H54 (cell line): ENCODE measurements at regions not wholly inside any gene's neighbourhood (a gene's known extent, or its start where the extent isn't known, plus 50 kb on each side); places are given as distances from the start of the nearest gene placed in this dataset.

Source experiments
- DNase-seq: peaks from one replicate; pipeline ENCODE4 v3.0.0; 2011; ENCODE audit warnings: low spot score, mixed read lengths; ENCODE audit not compliant: insufficient read length
- FAIRE-seq: peaks from 3 replicates; lab custom pipeline; 2011; peaks lifted over from hg19 to GRCh38; lab: Jason Lieb, UNC
- POLR2A ChIP-seq: IDR thresholded peaks from 2 replicates; pipeline ENCODE4 v1.6.1; 2011; ENCODE audit warnings: low read depth, mild to moderate bottlenecking, low read length

DNA sequence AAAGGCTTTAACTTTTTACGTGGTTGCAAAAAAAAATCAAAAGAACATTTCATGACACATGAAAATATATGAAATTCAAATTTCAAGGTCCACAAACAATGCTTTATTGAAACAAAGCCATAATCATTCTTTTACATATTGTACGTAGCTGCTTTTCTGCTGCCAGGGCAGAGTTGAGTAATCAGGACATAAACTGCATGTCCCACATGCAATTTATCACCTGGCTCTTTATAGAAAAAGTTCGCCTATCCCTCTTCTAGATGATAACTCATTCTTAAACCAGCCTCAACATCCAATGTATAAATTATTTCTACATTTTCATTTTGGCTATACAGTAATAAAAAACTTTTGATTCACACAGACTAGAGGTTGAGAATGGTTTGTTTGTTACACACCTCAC is 154.9 kb downstream of the AXIN2 start:
- no peak for DNase-seq
- no peak for FAIRE-seq
- no peak for TF ChIP-seq POLR2A

DNA sequence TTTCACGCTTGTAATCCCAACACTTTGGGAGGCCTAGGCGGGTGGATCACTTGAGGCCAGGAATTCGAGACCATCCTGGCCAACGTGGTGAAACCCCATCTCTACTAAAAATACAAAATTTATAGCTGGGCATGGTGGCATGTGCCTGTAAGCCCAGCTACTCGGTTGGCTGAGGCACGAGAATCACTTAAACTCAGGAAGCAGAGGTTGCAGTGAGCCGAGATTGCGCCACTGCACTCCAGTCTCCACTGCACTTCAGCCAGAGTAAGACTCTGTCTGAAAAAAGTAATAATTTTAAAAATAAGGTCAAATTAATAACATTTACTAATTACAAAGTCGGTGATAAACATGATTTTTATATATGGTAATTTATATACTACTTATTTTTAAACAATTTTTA is 155.9 kb downstream of the AXIN2 start:
- FAIRE-seq (no peak), DNase-seq (no peak)
- TF ChIP-seq POLR2A, result no peak

DNA sequence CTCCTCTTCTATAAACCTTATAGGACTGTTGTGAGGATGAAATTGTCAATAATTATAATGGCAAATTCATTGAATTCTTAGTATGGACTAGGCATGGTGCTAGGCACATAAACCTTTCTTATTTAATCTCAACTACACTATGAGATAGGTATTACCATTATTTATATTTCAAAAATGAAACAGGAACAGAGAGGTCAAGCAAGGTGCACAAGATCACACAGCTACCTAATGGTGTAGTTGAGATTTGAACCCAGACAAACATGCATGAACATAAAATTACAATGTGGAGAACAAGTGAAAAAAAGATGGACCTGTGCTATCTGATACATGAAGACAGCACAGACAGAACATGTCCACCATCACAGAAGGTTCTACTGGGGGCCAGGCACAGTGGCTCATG is 156.7 kb downstream of the AXIN2 start:
- no peak for DNase-seq
- no peak for TF ChIP-seq POLR2A
- no peak for FAIRE-seq

DNA sequence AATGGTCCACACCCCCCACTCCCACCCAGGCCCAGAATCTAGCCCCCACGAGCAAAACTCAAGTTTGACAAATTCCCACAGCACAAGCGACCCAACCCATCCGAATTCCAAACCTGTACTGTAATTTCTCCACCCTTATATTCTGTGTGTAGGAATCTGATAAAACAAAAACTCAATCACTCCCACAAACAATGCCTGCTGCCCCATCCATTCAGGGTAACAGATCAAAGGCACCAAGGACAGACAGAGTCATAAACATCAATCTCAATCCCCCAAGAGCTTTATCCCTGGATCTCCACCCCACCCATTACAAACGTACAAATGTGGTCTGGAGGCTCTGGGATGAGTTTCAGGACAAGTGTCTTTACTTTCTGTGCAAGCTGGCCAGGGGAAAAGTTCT is 157.8 kb downstream of the AXIN2 start:
- FAIRE-seq (no peak), DNase-seq (no peak)
- TF ChIP-seq POLR2A, result no peak

DNA sequence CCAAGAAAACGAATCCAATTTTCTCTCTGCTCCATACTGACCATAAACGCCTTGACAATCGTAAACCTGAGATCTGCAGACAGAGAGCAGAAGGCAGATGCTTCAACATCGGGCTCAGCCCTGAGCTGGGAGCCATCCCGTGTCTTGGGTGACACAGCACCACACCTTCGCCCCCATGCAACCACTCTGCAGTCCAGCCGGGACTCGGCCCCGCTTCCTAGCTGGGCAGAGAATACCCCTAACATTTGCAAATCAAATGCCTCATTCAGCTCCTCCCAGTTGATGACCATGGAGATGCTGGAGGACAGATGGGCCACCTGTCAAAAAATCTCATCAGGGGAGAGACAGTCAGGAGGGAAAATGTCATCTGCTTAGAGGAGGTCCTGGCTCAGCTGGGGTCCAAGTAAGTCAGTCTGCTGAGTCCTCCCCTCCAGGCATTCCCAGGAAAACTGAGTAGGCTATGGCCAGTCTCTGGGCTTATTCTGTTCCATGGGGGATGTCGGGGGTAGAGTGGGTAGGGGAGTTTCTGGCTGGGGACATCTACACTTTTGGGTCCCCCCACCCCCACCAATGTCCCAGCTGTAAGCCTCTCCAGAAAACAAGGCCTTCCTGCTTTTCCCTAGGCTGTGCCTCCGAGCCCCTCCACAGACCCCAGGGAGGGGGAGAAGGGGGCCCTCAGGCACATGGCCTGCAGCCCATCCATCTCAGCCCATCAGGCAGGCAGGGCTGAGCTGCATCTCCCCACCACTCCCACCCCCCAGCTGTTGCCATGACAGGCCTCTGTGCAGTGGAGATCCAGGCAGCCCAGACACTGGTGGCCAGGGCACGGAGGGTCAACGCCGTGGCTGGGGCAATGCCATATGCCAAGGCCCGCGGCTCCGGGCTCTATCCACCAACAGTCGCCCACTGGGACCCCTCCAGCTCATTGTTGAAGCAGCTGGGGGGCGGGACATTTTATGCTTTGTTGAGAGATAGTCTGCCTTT is 158.6 kb downstream of the AXIN2 start:
- DNase-seq (no peak), FAIRE-seq (no peak)
- no peak for TF ChIP-seq POLR2A

DNA sequence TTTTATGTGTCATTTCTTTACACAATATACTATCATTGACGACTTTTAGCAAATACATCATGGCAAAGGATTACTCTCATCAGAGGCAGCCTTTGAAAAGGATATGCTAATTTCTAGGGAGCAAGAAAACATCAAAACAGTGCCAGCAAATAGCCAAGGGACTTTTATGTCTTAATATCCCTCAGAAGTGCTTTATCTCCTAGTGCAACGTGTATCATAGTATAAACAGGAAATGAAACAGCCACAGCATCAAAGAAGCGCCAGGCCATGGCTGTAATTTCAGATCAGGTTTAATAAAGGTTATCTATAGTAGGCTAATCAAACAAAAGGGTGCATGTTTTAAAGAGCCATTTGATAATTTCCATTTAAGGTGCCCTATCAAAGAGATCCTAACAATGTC is 159.9 kb downstream of the AXIN2 start:
- DNase-seq (no peak), FAIRE-seq (no peak)
- no peak for TF ChIP-seq POLR2A

DNA sequence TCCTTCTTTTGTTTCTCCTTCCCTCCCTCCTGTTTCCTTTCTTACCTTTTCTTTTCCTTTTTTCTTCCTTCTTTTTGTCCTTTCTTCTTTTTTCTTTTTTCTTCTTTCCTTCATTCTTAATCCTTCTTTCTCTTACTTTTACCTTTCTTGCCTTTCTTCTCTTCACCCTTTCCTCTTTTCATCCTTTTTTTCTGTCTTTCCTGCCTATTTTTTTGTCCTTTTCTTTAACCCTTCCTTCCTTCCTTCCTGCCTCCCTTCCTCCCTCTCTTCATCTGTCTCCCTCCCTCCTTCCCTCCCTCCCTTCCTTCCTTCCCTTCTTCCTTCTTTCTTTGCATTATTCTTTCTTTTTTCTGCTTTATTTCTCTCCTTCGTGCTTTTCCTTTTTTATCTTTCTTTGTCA is 160.7 kb downstream of the AXIN2 start:
- FAIRE-seq, result no peak
- no peak for TF ChIP-seq POLR2A

DNA sequence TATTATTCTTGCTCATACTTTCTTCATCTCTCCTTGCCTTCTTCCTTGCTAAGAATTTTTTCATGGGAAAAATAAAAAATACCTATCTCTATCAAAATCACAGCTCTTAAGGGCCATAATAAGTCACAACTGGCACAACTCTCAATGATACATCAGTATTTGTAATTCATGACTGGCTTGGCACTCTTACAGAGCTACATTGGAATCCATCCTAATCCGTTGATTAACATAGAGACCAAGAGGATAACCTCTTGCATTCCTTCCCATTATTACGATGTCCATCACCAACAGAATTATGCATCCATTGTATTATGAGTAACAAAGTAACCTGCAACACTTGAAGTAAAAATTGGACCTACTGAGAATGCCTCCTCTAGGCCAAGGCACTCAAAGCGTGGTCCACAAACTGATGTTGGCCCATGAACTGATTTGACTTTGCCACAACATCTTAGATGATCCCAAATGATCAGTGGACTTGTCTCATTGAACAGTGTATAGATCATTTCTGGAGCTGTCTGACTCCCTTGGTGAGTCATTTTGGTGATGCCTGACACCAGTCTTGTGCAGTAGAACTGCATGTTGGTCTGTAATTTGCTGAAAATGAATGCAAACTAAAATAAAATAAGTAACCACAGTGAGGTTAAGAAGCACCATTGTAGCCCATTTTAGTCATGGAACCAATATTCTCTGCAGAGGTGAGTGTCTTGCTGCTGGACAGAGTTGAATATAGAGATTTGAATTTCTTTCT is 163.2 kb downstream of the AXIN2 start:
- FAIRE-seq (no peak), DNase-seq (no peak)
- TF ChIP-seq POLR2A, result no peak

More for the DNA sequence above, 160.7 kb downstream of the AXIN2 start:
- DNase-seq, result no peak

DNA sequence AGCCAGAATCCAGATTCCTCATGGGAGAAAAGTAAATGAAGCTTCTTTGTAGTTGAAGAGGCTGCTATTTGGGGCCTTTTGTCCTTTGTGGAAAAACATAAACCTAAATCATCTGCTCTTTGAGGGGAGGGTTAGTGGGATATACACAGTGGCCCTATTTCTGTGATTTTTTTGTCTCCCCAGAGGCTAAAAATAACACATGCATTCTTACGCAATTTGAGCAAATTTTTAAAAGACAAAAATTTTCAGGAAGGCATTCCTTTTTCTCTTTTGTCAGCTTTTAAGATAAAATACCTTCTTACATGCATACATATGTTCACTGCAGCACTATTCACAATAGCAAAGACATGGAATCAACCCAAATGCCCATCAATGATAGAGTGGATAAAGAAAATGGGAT is 165.5 kb downstream of the AXIN2 start:
- no peak for FAIRE-seq
- DNase-seq, result no peak
- TF ChIP-seq POLR2A, result no peak

DNA sequence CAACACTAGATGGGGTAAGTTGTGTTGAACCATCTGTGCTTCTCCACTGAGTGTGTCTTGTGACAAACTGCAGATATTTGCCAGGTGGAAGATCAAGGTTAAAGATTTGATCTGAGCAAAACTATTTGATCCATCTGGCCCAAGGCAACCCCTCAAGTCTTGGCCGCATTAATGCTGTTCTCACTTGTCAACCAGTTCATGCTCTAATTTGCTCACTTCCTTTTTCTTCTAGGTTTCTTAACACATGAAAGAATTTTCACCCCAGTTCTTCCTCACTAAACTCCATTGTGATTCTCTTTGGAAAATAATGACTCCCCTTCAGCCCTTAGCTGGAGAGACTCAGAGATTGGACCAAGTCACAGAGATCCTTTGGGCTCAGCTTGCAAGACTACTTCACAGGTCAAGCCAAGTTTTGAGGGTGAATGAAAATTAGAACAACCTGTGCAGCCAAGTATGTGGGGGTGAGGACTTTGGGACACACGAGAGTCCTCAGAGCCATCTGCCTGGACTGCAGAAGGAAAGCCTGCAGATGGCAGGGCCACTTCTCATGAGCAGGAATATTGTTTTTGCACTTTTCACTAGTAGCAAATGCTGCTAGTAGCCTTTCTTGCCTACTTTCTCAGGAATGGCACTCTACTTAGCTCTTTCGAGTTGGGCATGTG is 166.5 kb downstream of the AXIN2 start:
- TF ChIP-seq POLR2A, result no peak
- no peak for DNase-seq
- no peak for FAIRE-seq

DNA sequence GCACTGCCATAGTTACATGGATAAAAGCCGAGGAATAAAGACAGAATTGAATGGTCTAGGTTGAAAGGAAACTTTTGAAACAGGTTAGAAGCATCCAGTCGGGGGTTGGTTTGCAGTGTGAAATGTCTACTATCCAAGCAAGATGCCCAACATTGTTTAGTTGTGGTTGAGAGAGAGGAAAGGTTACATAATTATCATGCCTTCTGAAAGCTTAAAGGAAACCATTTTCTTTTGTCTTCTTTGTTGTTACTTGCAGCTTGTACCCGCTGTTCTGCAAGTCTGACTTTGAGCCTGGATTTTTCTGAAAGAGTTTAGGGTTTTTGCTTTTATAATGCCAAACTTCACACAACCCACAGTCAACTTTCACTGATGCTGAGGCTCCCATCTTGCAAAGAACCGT is 167.9 kb downstream of the AXIN2 start:
- no peak for TF ChIP-seq POLR2A
- DNase-seq (no peak), FAIRE-seq (no peak)

DNA sequence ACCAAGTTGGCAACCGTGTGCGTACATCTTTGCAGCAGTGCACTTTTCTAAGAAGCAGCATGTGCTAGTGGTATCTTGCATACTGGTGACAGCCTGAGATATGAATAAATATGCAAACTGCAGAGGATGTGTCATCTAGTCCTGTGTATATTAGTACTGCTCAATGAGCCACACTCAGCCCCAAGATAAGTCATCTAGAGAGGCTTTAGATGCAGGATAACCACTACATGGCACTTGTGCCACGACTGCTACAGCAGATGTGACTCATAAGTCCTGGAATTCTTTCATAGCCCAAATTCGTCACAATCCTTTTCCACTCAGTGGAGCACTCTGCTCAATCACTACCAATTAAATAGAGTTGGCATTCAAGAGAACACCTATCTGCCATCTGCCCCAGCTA is 171.5 kb downstream of the AXIN2 start:
- peak; percentile 38 for DNase-seq
- FAIRE-seq, result no peak

DNA sequence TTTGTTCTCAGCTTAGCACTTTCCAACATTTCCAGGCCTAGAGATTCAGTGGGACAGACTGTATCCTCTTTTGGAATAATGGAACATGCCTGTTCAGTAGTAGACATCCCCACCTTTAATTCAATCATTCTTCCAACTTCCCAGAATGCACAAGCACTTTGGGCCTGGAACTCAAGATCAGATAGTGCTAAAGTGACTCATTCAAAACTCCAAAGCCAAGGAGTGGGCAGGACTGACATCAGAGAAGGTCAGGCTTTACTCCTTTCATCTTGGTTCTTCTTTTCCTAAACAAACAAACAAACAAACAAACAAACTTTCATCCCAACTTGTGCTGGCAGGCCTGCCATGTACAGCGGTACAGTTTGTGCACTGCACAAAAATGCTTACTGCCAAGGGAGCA is 172.0 kb downstream of the AXIN2 start:
- DNase-seq (no peak), FAIRE-seq (no peak)
- no peak for TF ChIP-seq POLR2A

More for the DNA sequence above, 171.5 kb downstream of the AXIN2 start:
- TF ChIP-seq POLR2A, result no peak

DNA sequence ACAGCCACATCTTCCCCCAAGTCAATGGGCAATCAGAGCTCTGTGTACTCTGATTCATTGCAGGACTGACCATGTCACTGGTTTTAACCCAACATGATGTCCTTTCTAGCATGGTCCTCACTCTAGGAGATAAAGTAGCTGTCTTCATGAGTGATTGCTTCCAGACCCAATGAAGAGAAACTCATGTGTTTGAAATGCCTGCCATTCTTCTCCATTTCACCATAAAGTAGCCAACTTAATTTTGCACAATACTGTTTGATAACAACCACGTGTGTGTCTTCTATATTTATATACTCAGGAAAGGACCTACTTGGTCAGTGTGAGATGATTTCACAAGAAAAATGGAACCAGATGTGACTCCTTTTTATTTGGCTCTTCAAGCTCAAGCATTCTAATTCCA is 172.5 kb downstream of the AXIN2 start:
- FAIRE-seq (no peak), DNase-seq (no peak)
- TF ChIP-seq POLR2A, result no peak

DNA sequence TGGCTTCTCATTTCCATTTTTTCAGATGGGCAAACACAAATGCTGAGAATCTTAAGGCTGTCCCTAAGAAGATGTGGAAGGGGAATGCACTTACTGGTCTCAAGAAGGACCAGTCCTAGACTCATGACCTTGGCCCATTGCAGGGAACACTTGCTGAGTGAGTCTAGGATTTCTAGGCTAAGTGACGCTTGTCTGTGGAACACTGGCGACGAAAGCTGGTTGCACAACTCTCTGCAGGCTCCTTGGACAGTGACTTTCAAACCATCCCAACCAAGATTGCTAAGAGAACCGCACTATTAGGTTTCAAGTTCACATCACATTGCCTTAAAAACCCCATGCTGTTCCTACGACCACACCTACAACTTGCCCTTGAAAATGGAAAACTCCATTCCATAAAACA is 174.1 kb downstream of the AXIN2 start:
- TF ChIP-seq POLR2A, result no peak
- DNase-seq, result no peak
- no peak for FAIRE-seq
